RWPE2 (cell line): ENCODE measurements at regions not wholly inside any gene's neighbourhood (a gene's known extent, or its start where the extent isn't known, plus 50 kb on each side); places are given as distances from the start of the nearest gene placed in this dataset.
"Not testable (repeated sequence)": the region's sequence is repeated elsewhere in the genome, so short reads cannot be mapped to it uniquely, and the experiment has no call there.

Experiments
- ATAC-seq: fragments of 200-7000 bp; cut with Tn5 transposase; 3 replicates; pipeline ENCODE4 v1.9.1; 2021; ENCODE audit warnings: low read depth
- DNase-seq: peaks from one replicate; pipeline ENCODE4 v3.0.0-alpha.2; 2020; ENCODE audit warnings: low spot score
- H3K27ac ChIP-seq: fragments of 450-650 bp; 2 replicates; pipeline ENCODE4 v1.5.1; 2017; ENCODE audit warnings: mild to moderate bottlenecking; ENCODE audit not compliant: poor library complexity, severe bottlenecking
- H3K27me3 ChIP-seq: fragments of 250-450 bp; sonication (Bioruptor Pico); 2 replicates; pipeline ENCODE4 v1.5.1; 2021; ENCODE audit warnings: mild to moderate bottlenecking, moderate library complexity; ENCODE audit not compliant: insufficient read depth, poor library complexity, severe bottlenecking
- H3K36me3 ChIP-seq: fragments of 250-450 bp; sonication (Bioruptor Pico); 2 replicates; pipeline ENCODE4 v1.5.1; 2020; ENCODE audit warnings: low read depth, mild to moderate bottlenecking, moderate library complexity
- H3K4me1 ChIP-seq: fragments of 250-450 bp; sonication (Bioruptor Pico); 2 replicates; pipeline ENCODE4 v1.5.1; 2021; ENCODE audit warnings: mild to moderate bottlenecking, moderate library complexity; ENCODE audit not compliant: insufficient read depth, poor library complexity, severe bottlenecking
- H3K4me3 ChIP-seq: fragments of 250-450 bp; sonication (Bioruptor Pico); 2 replicates; pipeline ENCODE4 v1.5.1; 2021; ENCODE audit warnings: mild to moderate bottlenecking, moderate library complexity; ENCODE audit not compliant: severe bottlenecking
- H3K9me3 ChIP-seq: fragments of 250-450 bp; sonication (Bioruptor Pico); 2 replicates; pipeline ENCODE4 v1.5.1; 2021; ENCODE audit warnings: mild to moderate bottlenecking, moderate library complexity; ENCODE audit not compliant: severe bottlenecking
- CTCF ChIP-seq: fragments of 450-650 bp; IDR thresholded peaks from one replicate; pipeline ENCODE4 v1.5.1; 2017; ENCODE audit warnings: mild to moderate bottlenecking, moderate library complexity; ENCODE audit not compliant: poor library complexity, severe bottlenecking

GRCh38 chr7:73952266-73952665 is 75.7 kb upstream of the ELN start:
- H3K4me1 ChIP-seq: no peaks in the 10 kb centered on the region
- H3K36me3 ChIP-seq: no peaks in the 10 kb centered on the region
- no peaks in the 10 kb centered on the region for H3K27me3 ChIP-seq
- TF ChIP-seq CTCF: no peak
- DNase-seq: no peak
- H3K27ac ChIP-seq: no peak overlapping the region
- H3K4me3 ChIP-seq: no peak overlapping the region
- ATAC-seq: no peak
- peaks cover 3% of the 10 kb centered on the region for H3K9me3 ChIP-seq

DNA sequence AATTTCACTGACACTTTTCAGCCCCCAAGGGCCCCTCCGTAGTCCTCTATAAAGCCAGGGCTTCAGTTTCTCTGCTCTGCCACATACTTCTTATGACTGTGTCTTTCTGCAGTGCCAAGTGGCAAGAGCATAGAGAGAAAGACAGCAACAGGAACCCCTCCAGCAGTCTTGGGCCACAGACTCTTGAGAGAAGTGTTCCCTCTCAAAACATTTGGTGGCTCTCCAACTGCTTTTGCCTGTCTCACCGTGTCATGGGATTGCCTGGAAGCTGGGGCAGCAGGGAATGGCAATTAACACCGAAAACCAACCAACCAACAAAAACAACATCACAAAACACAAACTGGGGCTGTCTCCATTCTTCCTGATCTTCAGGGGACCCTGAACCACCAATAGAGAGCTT is 73.8 kb upstream of the ELN start:
- ATAC-seq (no peak), DNase-seq (no peak)
- Histone ChIP-seq H3K9me3 (no peaks in the 10 kb centered on the region), H3K27me3 (no peaks in the 10 kb centered on the region), H3K27ac (no peak overlapping the region), H3K4me3 (no peak overlapping the region), H3K4me1 (peaks cover 4% of the 10 kb centered on the region), H3K36me3 (no peaks in the 10 kb centered on the region)
- no peak for TF ChIP-seq CTCF

DNA sequence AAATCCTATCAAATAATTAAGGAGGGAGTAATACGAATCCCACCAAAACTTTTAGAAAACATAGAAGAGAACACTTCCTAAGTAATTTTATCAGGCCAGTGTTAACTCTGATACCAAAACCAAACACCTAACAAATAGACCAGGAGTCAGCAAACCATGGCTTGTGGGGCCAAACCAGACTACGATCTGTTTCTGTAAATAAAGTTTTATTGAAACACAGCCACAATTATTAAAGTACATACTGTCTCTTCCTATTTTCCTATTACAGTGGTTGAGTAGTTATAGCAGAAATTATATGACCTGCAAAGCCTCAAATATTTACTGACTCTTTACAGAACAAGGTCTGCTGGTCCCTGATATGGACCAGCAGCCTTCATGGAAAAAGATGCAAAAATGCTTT is 73.1 kb upstream of the ELN start:
- no peak overlapping the region for H3K4me3 ChIP-seq
- H3K27ac ChIP-seq: no peak overlapping the region

GRCh38 chr7:73960548-73960947 is 67.4 kb upstream of the ELN start:
- peaks cover 4% of the 10 kb centered on the region for H3K4me1 ChIP-seq
- no peak for TF ChIP-seq CTCF

More for the DNA sequence above, 73.1 kb upstream of the ELN start:
- ATAC-seq: no peak
- no peak for DNase-seq
- Histone ChIP-seq H3K36me3 (no peaks in the 10 kb centered on the region), H3K27me3 (no peaks in the 10 kb centered on the region), H3K4me1 (peaks cover 4% of the 10 kb centered on the region), H3K9me3 (no peaks in the 10 kb centered on the region)
- TF ChIP-seq CTCF: no peak

DNA sequence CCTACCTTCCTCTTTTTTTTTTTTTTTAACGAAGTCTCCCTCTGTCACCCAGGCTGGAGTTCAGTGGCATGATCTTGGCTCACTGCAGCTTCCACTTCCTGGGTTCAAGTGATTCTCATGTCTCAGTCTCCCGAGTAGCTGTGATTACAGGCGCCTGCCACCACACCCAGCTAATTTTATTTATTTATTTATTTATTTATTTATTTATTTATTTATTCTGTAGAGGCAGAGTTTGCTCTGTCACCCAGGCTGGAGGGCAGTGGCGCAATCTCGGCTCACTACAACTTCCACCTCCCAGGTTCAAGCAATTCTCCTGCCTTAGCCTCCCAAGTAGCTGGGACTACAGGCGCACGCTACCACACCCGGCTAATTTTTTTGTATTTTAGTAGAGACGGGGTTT is 66.0 kb upstream of the ELN start:
- H3K9me3 ChIP-seq, H3K36me3 ChIP-seq, H3K27ac ChIP-seq, ATAC-seq, H3K4me1 ChIP-seq, H3K27me3 ChIP-seq, H3K4me3 ChIP-seq, DNase-seq: not testable (repeated sequence)

More at GRCh38 chr7:73960548-73960947, 67.4 kb upstream of the ELN start:
- H3K36me3 ChIP-seq: no peaks in the 10 kb centered on the region
- ATAC-seq: no peak
- H3K9me3 ChIP-seq: peaks cover 8% of the 10 kb centered on the region
- no peak overlapping the region for H3K27ac ChIP-seq
- DNase-seq: no peak
- H3K27me3 ChIP-seq: no peaks in the 10 kb centered on the region
- H3K4me3 ChIP-seq: no peak overlapping the region
